Uterus (tissue), 2 donors: ENCODE measurements at regions not wholly inside any gene's neighbourhood (a gene's known extent, or its start where the extent isn't known, plus 50 kb on each side); places are given as distances from the start of the nearest gene placed in this dataset.

Experiments used
- POLR2A ChIP-seq, 2 donors: fragments of 450-650 bp; IDR thresholded peaks; one replicate each; pipeline ENCODE4 v1.6.1; 2016; ENCODE audit warnings: antibody characterized with exemption in 2 of 2, mild to moderate bottlenecking in 1 of 2, moderate library complexity in 1 of 2
- TF ChIP-seq, protein P1 (sequence below), 4 experiments: fragments of 200-600 bp in 2 of 4; fragments of 450-650 bp in 2 of 4; sonication (generic) in 2 of 4; IDR thresholded peaks; one replicate each; pipeline ENCODE4 v1.5.1; 2016 to 2019; ENCODE audit warnings: antibody characterized with exemption in 4 of 4, mild to moderate bottlenecking in 2 of 4, moderate library complexity in 1 of 4

DNA sequence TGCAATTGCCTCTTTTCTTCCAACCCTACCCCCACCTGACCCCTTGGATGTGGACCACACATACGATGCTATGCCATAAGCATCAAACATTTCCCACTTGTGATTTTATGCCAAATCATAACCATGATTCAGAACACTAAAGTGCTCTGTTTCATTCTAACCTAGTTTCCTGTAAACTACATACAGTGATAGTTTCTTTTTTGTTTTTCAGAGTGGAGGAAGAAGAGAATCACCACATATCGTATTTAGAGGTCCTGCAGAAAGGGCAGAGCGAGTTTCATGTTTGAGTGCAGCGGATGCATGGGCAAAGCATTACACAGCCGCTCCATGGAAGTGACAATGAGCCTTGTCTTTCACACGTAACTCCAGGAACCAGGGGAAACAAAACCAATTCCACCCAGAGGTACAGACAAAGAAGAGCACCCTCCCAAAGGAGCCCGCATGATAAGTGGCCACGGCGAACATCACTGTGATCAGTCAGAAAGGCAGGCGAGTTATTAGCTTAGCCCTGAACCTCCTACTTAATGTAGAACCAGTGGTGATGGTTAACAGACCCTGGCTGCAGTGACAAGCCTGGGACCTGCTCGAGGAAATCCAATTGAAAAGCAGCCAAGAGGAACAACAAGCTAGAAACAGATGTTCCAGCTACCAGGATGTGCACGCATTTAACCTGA is 64.0 kb upstream of the ZNF281 start:
- no peak for TF ChIP-seq POLR2A (IDR thresholded peaks at IDR 0.05)
- TF ChIP-seq, protein P1, sequence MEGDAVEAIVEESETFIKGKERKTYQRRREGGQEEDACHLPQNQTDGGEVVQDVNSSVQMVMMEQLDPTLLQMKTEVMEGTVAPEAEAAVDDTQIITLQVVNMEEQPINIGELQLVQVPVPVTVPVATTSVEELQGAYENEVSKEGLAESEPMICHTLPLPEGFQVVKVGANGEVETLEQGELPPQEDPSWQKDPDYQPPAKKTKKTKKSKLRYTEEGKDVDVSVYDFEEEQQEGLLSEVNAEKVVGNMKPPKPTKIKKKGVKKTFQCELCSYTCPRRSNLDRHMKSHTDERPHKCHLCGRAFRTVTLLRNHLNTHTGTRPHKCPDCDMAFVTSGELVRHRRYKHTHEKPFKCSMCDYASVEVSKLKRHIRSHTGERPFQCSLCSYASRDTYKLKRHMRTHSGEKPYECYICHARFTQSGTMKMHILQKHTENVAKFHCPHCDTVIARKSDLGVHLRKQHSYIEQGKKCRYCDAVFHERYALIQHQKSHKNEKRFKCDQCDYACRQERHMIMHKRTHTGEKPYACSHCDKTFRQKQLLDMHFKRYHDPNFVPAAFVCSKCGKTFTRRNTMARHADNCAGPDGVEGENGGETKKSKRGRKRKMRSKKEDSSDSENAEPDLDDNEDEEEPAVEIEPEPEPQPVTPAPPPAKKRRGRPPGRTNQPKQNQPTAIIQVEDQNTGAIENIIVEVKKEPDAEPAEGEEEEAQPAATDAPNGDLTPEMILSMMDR (IDR thresholded peaks at IDR 0.05): no peak
